H9 (cell line): ENCODE measurements at regions not wholly inside any gene's neighbourhood (a gene's known extent, or its start where the extent isn't known, plus 50 kb on each side); places are given as distances from the start of the nearest gene placed in this dataset.
"Not testable (repeated sequence)": the region's sequence is repeated elsewhere in the genome, so short reads cannot be mapped to it uniquely, and the experiment has no call there.

Source experiments
- DNase-seq: peaks from one replicate; pipeline ENCODE4 v3.0.0-alpha.2; 2017
- H2AFZ ChIP-seq: one replicate; pipeline ENCODE4 v1.6.1; 2013; ENCODE audit warnings: mild to moderate bottlenecking, low read length, control low read depth, moderate library complexity
- H2AK5ac ChIP-seq: 2 replicates; pipeline ENCODE4 v1.6.1; 2013; ENCODE audit warnings: low read length, control low read depth, mixed read lengths; ENCODE audit not compliant: insufficient read length
- H2BK120ac ChIP-seq: one replicate; pipeline ENCODE4 v1.6.1; 2013; ENCODE audit warnings: low read depth, mild to moderate bottlenecking, low read length, control low read depth, inconsistent platforms; ENCODE audit not compliant: poor library complexity, severe bottlenecking
- H2BK12ac ChIP-seq: 2 replicates; pipeline ENCODE4 v1.6.1; 2013; ENCODE audit warnings: low read length, control low read depth, mixed read lengths, low read depth; ENCODE audit not compliant: insufficient read length
- H2BK15ac ChIP-seq: 2 replicates; pipeline ENCODE4 v1.6.1; 2013; ENCODE audit warnings: low read depth, low read length, control low read depth
- H2BK20ac ChIP-seq: one replicate; pipeline ENCODE4 v1.6.1; 2013; ENCODE audit warnings: low read depth, mild to moderate bottlenecking, low read length, control low read depth, inconsistent platforms; ENCODE audit not compliant: poor library complexity, severe bottlenecking
- H2BK5ac ChIP-seq: 2 replicates; pipeline ENCODE4 v1.6.1; 2013; ENCODE audit warnings: low read length, control low read depth, mixed read lengths; ENCODE audit not compliant: insufficient read length
- H3K14ac ChIP-seq: 2 replicates; pipeline ENCODE4 v1.6.1; 2013; ENCODE audit warnings: low read length, control low read depth; ENCODE audit not compliant: insufficient read depth
- H3K18ac ChIP-seq: 2 replicates; pipeline ENCODE4 v1.6.1; 2013; ENCODE audit warnings: low read depth, mild to moderate bottlenecking, mixed read lengths, low read length, control low read depth; ENCODE audit not compliant: insufficient read length
- H3K23ac ChIP-seq: 2 replicates; pipeline ENCODE4 v1.6.1; 2013; ENCODE audit warnings: low read length, control low read depth, mixed read lengths, low read depth; ENCODE audit not compliant: insufficient read length
- H3K23me2 ChIP-seq: 2 replicates; pipeline ENCODE4 v1.6.1; 2013; ENCODE audit warnings: low read depth, mild to moderate bottlenecking, mixed read lengths, low read length, control low read depth; ENCODE audit not compliant: insufficient read length, poor library complexity, severe bottlenecking
- H3K27ac ChIP-seq: 2 replicates; pipeline ENCODE4 v1.5.1; 2013; ENCODE audit warnings: low read length, control low read depth, mixed read lengths, low read depth; ENCODE audit not compliant: insufficient read length
- H3K27me3 ChIP-seq: 2 replicates; pipeline ENCODE4 v1.6.1; 2013; ENCODE audit warnings: low read length, control low read depth, inconsistent platforms; ENCODE audit not compliant: insufficient read depth
- H3K4ac ChIP-seq: 2 replicates; pipeline ENCODE4 v1.6.1; 2013; ENCODE audit warnings: low read depth, mild to moderate bottlenecking, control low read depth, inconsistent platforms, low read length, moderate library complexity
- H3K4me1 ChIP-seq: 2 replicates; pipeline ENCODE4 v1.6.1; 2013; ENCODE audit warnings: low read length, control low read depth, inconsistent platforms; ENCODE audit not compliant: insufficient read depth
- H3K4me2 ChIP-seq: 2 replicates; pipeline ENCODE4 v1.6.1; 2013; ENCODE audit warnings: low read length, control low read depth, mixed read lengths; ENCODE audit not compliant: insufficient read length, insufficient read depth
- H3K56ac ChIP-seq: 2 replicates; pipeline ENCODE4 v1.6.1; 2013; ENCODE audit warnings: low read depth, mild to moderate bottlenecking, mixed read lengths, low read length, control low read depth; ENCODE audit not compliant: insufficient read length
- H3K79me1 ChIP-seq: 2 replicates; pipeline ENCODE4 v1.6.1; 2013; ENCODE audit warnings: low read depth, mild to moderate bottlenecking, moderate library complexity, low read length, control low read depth, inconsistent platforms; ENCODE audit not compliant: insufficient read depth, poor library complexity, severe bottlenecking
- H3K79me2 ChIP-seq: 2 replicates; pipeline ENCODE4 v1.6.1; 2013; ENCODE audit warnings: low read length, control low read depth, inconsistent platforms; ENCODE audit not compliant: insufficient read depth
- H3K9ac ChIP-seq: 2 replicates; pipeline ENCODE4 v1.6.1; 2013; ENCODE audit warnings: low read length, control low read depth, mixed read lengths; ENCODE audit not compliant: insufficient read length; ENCODE audit errors: extremely low read depth
- H3K9me3 ChIP-seq: one replicate; pipeline ENCODE4 v1.6.1; 2013; ENCODE audit warnings: low read depth, low read length, inconsistent platforms; ENCODE audit not compliant: control insufficient read depth
- H3T11ph ChIP-seq: one replicate; pipeline ENCODE4 v1.6.1; 2013; ENCODE audit warnings: mild to moderate bottlenecking, low read length, control low read depth, inconsistent platforms
- H4K20me1 ChIP-seq: one replicate; pipeline ENCODE4 v1.6.1; 2013; ENCODE audit not compliant: control insufficient read depth, insufficient read length, insufficient read depth
- H4K5ac ChIP-seq: 2 replicates; pipeline ENCODE4 v1.6.1; 2013; ENCODE audit warnings: low read depth, mild to moderate bottlenecking, mixed read lengths, low read length, control low read depth; ENCODE audit not compliant: insufficient read length
- H4K8ac ChIP-seq: replicated peaks from 2 replicates; pipeline ENCODE4 v1.6.1; 2013; ENCODE audit warnings: low read length, control low read depth, mixed read lengths, low read depth; ENCODE audit not compliant: insufficient read length
- H4K91ac ChIP-seq: 2 replicates; pipeline ENCODE4 v1.6.1; 2013; ENCODE audit warnings: low read depth, mild to moderate bottlenecking, moderate library complexity, mixed read lengths, low read length, control low read depth; ENCODE audit not compliant: insufficient read length
- H3K27ac Mint-ChIP-seq, 3 experiments: 2 replicates in 2 of 3; 3 replicates in 1 of 3; pipeline ENCODE4 v1.8.0; 2020 to 2021; ENCODE audit warnings: mixed read lengths in 3 of 3, mild to moderate bottlenecking in 1 of 3, moderate library complexity in 1 of 3
- H3K27me3 Mint-ChIP-seq: 2 replicates; pipeline ENCODE4 v1.8.0; 2021; ENCODE audit warnings: low read depth, mild to moderate bottlenecking, moderate library complexity, mixed read lengths
- H3K36me3 Mint-ChIP-seq, 3 experiments: 2 replicates in 2 of 3; 3 replicates in 1 of 3; pipeline ENCODE4 v1.8.0; 2020 to 2021; ENCODE audit warnings: low read depth in 3 of 3, mixed read lengths in 3 of 3; ENCODE audit not compliant: insufficient read depth in 1 of 3
- H3K4me1 Mint-ChIP-seq, 2 experiments: 2 replicates each; pipeline ENCODE4 v1.8.0; 2020; ENCODE audit warnings: mixed read lengths in 2 of 2
- H3K4me3 Mint-ChIP-seq, 2 experiments: 2 replicates in 1 of 2; 3 replicates in 1 of 2; pipeline ENCODE4 v1.8.0; 2020 to 2021; ENCODE audit warnings: mild to moderate bottlenecking in 2 of 2, mixed read lengths in 2 of 2, moderate library complexity in 1 of 2
- H3K9me3 Mint-ChIP-seq, 2 experiments: 2 replicates in 1 of 2; 3 replicates in 1 of 2; pipeline ENCODE4 v1.8.0; 2020; ENCODE audit warnings: mild to moderate bottlenecking in 2 of 2, mixed read lengths in 2 of 2, moderate library complexity in 1 of 2
- WGBS: extraction: QIAGEN DNeasy Blood & Tissue Kit; methylation state at CpG from one replicate; pipeline ENCODE4 v1.1.7; 2013; ENCODE audit warnings: missing lambda C conversion rate, low lambda C conversion rate, mixed read lengths; ENCODE audit not compliant: insufficient read length; ENCODE audit errors: extremely low coverage; 5-methylcytosine and 5-hydroxymethylcytosine counted together
- TF ChIP-seq, protein P1 (sequence below): fragments of 200-600 bp; sonication (generic); conservative IDR thresholded peaks from 3 replicates; pipeline ENCODE4 v1.8.0; 2021; ENCODE audit warnings: antibody characterized with exemption, mild to moderate bottlenecking

DNA sequence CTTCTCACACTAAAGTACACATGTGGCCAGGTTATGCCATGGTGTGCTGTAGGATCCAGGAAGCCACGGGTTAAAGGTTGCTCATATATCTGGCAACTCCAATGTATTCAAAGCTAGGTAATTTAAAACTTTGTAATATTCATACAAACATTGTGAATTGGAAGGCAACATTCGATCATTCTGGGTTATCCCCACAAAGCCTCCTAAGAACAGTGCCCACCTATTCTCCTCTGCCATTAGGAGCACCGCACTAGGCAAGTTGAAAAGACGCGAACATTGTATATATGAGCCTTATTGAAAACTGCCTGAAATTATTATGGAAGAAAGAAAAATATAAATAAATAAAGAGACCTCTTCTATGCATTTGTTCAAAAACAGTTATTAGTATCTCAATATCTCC lies 228.2 kb downstream of the IGSF11 start:
- Histone ChIP-seq H3K14ac (no peak overlapping the region), H2BK20ac (no peak overlapping the region), H3K56ac (no peak overlapping the region), H4K91ac (no peak overlapping the region), H3K9ac (no peak overlapping the region), H2BK120ac (no peak overlapping the region), H3K27me3 (no peaks in the 10 kb centered on the region), H3K79me1 (no peaks in the 10 kb centered on the region), H4K20me1 (no peaks in the 10 kb centered on the region), H2BK5ac (no peak overlapping the region), H3K23me2 (no peaks in the 10 kb centered on the region), H2BK12ac (no peak overlapping the region), H4K5ac (no peak overlapping the region), H3K27ac (no peak overlapping the region), H3K79me2 (no peaks in the 10 kb centered on the region), H3K4me2 (no peak overlapping the region), H3K18ac (no peak overlapping the region), H3K4ac (no peak overlapping the region), H2BK15ac (no peak overlapping the region), H2AK5ac (no peak overlapping the region), H3K9me3 (no peaks in the 10 kb centered on the region), H3K23ac (no peak overlapping the region), H2AFZ (no peak overlapping the region), H3T11ph (no peak overlapping the region), H3K4me1 (no peaks in the 10 kb centered on the region), H4K8ac (no peak overlapping the region)
- H3K9me3 Mint-ChIP-seq: peaks cover 3 to 9% of the 10 kb centered on the region in 2 experiments; a peak in 3 of 5 replicates
- DNase-seq: no peak
- H3K27me3 Mint-ChIP-seq: no peaks in the 10 kb centered on the region
- H3K4me3 Mint-ChIP-seq: no peak overlapping the region
- H3K27ac Mint-ChIP-seq: no peak overlapping the region
- peaks cover 0 to 8% (median 0%) of the 10 kb centered on the region in 3 experiments; a peak in 3 of 7 replicates for H3K36me3 Mint-ChIP-seq
- WGBS: no CpG with 5 or more reads among the region's 5 CpGs
- TF ChIP-seq, protein P1, sequence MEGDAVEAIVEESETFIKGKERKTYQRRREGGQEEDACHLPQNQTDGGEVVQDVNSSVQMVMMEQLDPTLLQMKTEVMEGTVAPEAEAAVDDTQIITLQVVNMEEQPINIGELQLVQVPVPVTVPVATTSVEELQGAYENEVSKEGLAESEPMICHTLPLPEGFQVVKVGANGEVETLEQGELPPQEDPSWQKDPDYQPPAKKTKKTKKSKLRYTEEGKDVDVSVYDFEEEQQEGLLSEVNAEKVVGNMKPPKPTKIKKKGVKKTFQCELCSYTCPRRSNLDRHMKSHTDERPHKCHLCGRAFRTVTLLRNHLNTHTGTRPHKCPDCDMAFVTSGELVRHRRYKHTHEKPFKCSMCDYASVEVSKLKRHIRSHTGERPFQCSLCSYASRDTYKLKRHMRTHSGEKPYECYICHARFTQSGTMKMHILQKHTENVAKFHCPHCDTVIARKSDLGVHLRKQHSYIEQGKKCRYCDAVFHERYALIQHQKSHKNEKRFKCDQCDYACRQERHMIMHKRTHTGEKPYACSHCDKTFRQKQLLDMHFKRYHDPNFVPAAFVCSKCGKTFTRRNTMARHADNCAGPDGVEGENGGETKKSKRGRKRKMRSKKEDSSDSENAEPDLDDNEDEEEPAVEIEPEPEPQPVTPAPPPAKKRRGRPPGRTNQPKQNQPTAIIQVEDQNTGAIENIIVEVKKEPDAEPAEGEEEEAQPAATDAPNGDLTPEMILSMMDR: no peak
- peaks cover 6 to 14% of the 10 kb centered on the region in 2 experiments; a peak in 3 of 4 replicates for H3K4me1 Mint-ChIP-seq

DNA sequence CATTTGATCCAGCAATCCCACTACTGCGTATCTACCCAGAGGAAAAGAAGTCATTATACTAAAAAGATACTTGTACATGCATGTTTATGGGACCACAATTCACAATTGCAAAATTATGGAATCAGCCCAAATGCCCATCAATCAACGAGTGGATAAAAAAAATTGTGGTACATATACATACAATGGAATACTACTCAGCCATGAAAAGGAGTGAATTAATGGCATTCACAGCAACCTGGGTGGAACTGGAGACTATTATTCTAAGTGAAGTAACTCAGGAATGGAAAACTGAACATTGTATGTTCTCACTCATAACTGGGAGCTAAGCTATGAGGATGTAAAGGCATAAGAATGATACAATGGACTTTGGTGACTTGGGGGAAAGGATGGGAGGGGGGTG lies 227.3 kb downstream of the IGSF11 start:
- not testable (repeated sequence) for H3K23ac ChIP-seq, H2AFZ ChIP-seq, H3K4me1 ChIP-seq, H3K27ac Mint-ChIP-seq, H3K18ac ChIP-seq, H3K9me3 ChIP-seq, H3K79me2 ChIP-seq, H3K4me2 ChIP-seq, H4K5ac ChIP-seq, H3K9ac ChIP-seq, H3K4ac ChIP-seq, H2BK12ac ChIP-seq, H3K79me1 ChIP-seq, H4K91ac ChIP-seq, H3K56ac ChIP-seq, H2BK15ac ChIP-seq, H2BK20ac ChIP-seq, H4K8ac ChIP-seq, H2BK120ac ChIP-seq, H3K23me2 ChIP-seq, H3K27ac ChIP-seq, H4K20me1 ChIP-seq, H3K27me3 Mint-ChIP-seq, H2AK5ac ChIP-seq, H2BK5ac ChIP-seq, H3K9me3 Mint-ChIP-seq, DNase-seq, H3K4me3 Mint-ChIP-seq, H3K36me3 Mint-ChIP-seq, H3K14ac ChIP-seq, H3T11ph ChIP-seq, H3K27me3 ChIP-seq
- no CpG with 5 or more reads among the region's 2 CpGs for WGBS
- peaks cover 6 to 14% of the 10 kb centered on the region in 2 experiments; a peak in 3 of 4 replicates for H3K4me1 Mint-ChIP-seq
